Endothelial cell of umbilical vein (primary cell): ENCODE measurements at regions not wholly inside any gene's neighbourhood (a gene's known extent, or its start where the extent isn't known, plus 50 kb on each side); places are given as distances from the start of the nearest gene placed in this dataset. TPM values are rescaled to one million over a fixed set of nuclear protein-coding genes. Genes with fewer than 3 reads are reported as not detected.

Source experiments
- BruUV-seq: library from RNA; stranded (reverse); fragments of 400-500 nt; replicated peaks from 2 replicates; lab custom pipeline; 2021; lab: Mats Ljungman, UMichigan
- CTCF ChIA-PET: fragments of 300-600, 350-600 bp; sonication (Branson Sonifier 250); formaldehyde crosslinking; loops from one replicate; lab custom pipeline; 2021; ENCODE audit warnings: antibody characterized with exemption, inconsistent platforms; lab: Charles Lee
- POLR2A ChIA-PET: fragments of 300-600, 350-600 bp; sonication (Branson Sonifier 250); formaldehyde crosslinking; loops from one replicate; lab custom pipeline; 2021; ENCODE audit warnings: antibody characterized with exemption, inconsistent platforms; lab: Charles Lee
- DNase-seq: peaks from one replicate; pipeline ENCODE4 v3.0.0-alpha.2; 2011; ENCODE audit warnings: low read depth, low spot score
- FAIRE-seq: peaks from 2 replicates; lab custom pipeline; 2011; peaks lifted over from hg19 to GRCh38; lab: Jason Lieb, UNC
- H2AFZ ChIP-seq: 2 replicates; pipeline ENCODE4 v1.6.0; 2012; ENCODE audit warnings: low read depth, low read length, control low read depth, inconsistent platforms
- H3K27ac ChIP-seq: 2 replicates; pipeline ENCODE4 v1.5.1; 2011; ENCODE audit warnings: low read depth, mild to moderate bottlenecking, control low read depth, low read length, moderate library complexity; ENCODE audit not compliant: insufficient read depth
- H3K27me3 ChIP-seq, 2 experiments: 2 replicates each; pipeline versions ENCODE4 v1.6.0 to v1.6.1; 2011; ENCODE audit warnings: low read length in 2 of 2, mixed read lengths in 1 of 2; ENCODE audit not compliant: control insufficient read depth in 2 of 2, insufficient read depth in 2 of 2
- H3K36me3 ChIP-seq, 2 experiments: 2 replicates in 1 of 2; 3 replicates in 1 of 2; pipeline ENCODE4 v1.5.1; 2011; ENCODE audit warnings: low read length in 2 of 2, mild to moderate bottlenecking in 1 of 2, moderate library complexity in 1 of 2; ENCODE audit not compliant: control insufficient read depth in 2 of 2, insufficient read depth in 2 of 2; ENCODE audit errors: extremely low read depth in 1 of 2
- H3K4me1 ChIP-seq: 3 replicates; pipeline ENCODE4 v1.5.1; 2011; ENCODE audit warnings: mild to moderate bottlenecking, low read length; ENCODE audit not compliant: control insufficient read depth, insufficient read depth; ENCODE audit errors: extremely low read depth
- H3K4me2 ChIP-seq: 2 replicates; pipeline ENCODE4 v1.6.1; 2011; ENCODE audit warnings: low read length, control low read depth, mixed read lengths; ENCODE audit not compliant: insufficient read depth
- H3K4me3 ChIP-seq, 3 experiments: fragments of 200-600 bp in 1 of 3; sonication (generic), shearing (Covaris generic) in 1 of 3; replicated peaks in 1 of 3; 2 replicates each; pipeline ENCODE4 v1.5.1; 2011 to 2016; ENCODE audit warnings: control low read depth in 3 of 3, low read length in 3 of 3, mild to moderate bottlenecking in 2 of 3, inconsistent platforms in 1 of 3, low read depth in 1 of 3, moderate library complexity in 1 of 3; ENCODE audit not compliant: insufficient read depth in 1 of 3
- H3K79me2 ChIP-seq: 2 replicates; pipeline ENCODE4 v1.6.0; 2012; ENCODE audit warnings: low read length, inconsistent platforms; ENCODE audit not compliant: control insufficient read depth, insufficient read depth
- H3K9ac ChIP-seq: replicated peaks from 2 replicates; pipeline ENCODE3; 2011; ENCODE audit warnings: low read length, control low read depth; ENCODE audit not compliant: insufficient read depth; ENCODE audit errors: extremely low read depth
- H3K9me1 ChIP-seq: replicated peaks from 3 replicates; pipeline ENCODE4 v1.6.0; 2011; ENCODE audit warnings: mild to moderate bottlenecking, low read length; ENCODE audit not compliant: control insufficient read depth, insufficient read depth; ENCODE audit errors: extremely low read depth
- H3K9me3 ChIP-seq: replicated peaks from 2 replicates; pipeline ENCODE4 v1.5.1; 2012; ENCODE audit warnings: low read length, inconsistent platforms; ENCODE audit not compliant: control insufficient read depth, insufficient read depth
- H4K20me1 ChIP-seq: replicated peaks from 2 replicates; pipeline ENCODE3; 2011; ENCODE audit warnings: mild to moderate bottlenecking, low read length; ENCODE audit not compliant: control insufficient read depth, insufficient read depth; ENCODE audit errors: extremely low read depth
- CTCF ChIP-seq, 2 donors: IDR thresholded peaks; 1 replicate in 1 of 2; 2 replicates in 1 of 2; pipeline ENCODE4 v1.5.1; 2011; ENCODE audit warnings: low read length in 2 of 2, mild to moderate bottlenecking in 2 of 2, moderate library complexity in 2 of 2, control low read depth in 1 of 2, inconsistent platforms in 1 of 2, low read depth in 1 of 2; ENCODE audit not compliant: insufficient read depth in 1 of 2; ENCODE audit errors: extremely low read depth in 1 of 2
- EZH2 ChIP-seq: IDR thresholded peaks from 2 replicates; pipeline ENCODE4 v1.6.1; 2012; ENCODE audit warnings: borderline replicate concordance, low read depth, mild to moderate bottlenecking, moderate library complexity, low read length, inconsistent platforms; ENCODE audit not compliant: severe bottlenecking
- FOS ChIP-seq: IDR thresholded peaks from 2 replicates; pipeline ENCODE4 v1.6.1; 2011; ENCODE audit warnings: mild to moderate bottlenecking, low read length, moderate library complexity, borderline replicate concordance; ENCODE audit not compliant: insufficient read depth
- GATA2 ChIP-seq: IDR thresholded peaks from 2 replicates; pipeline ENCODE4 v1.7.0; 2011; ENCODE audit warnings: low read depth, mild to moderate bottlenecking, moderate library complexity, mixed read lengths, low read length; ENCODE audit not compliant: insufficient read length, insufficient read depth
- JUN ChIP-seq: IDR thresholded peaks from 2 replicates; pipeline ENCODE4 v1.6.1; 2011; ENCODE audit warnings: borderline replicate concordance, low read depth; ENCODE audit not compliant: insufficient read length, insufficient read depth
- MAX ChIP-seq: IDR thresholded peaks from 2 replicates; pipeline ENCODE4 v1.6.1; 2011; ENCODE audit not compliant: insufficient read depth, insufficient read length
- MYC ChIP-seq: IDR thresholded peaks from one replicate; pipeline ENCODE4 v1.6.1; 2011; ENCODE audit warnings: mild to moderate bottlenecking, low read depth, low read length
- POLR2A ChIP-seq: IDR thresholded peaks from 2 replicates; pipeline ENCODE4 v1.6.1; 2012; ENCODE audit warnings: low read depth, mild to moderate bottlenecking, control low read depth, low read length
- POLR2AphosphoS5 ChIP-seq: IDR thresholded peaks from 2 replicates; pipeline ENCODE4 v1.6.1; 2012; ENCODE audit warnings: low read depth, mild to moderate bottlenecking, control low read depth, low read length, moderate library complexity; ENCODE audit not compliant: insufficient read depth
- dilution Hi-C: fragments of 300-500 bp; cut with MboI; formaldehyde crosslinking; loops from one replicate; pipeline ENCODE4 v1.15.0; 2019; ENCODE audit warnings: low sequenced_read_pairs; ENCODE audit not compliant: extremely low pct_ligation_motif_present
- intact Hi-C: fragments of 100-400 bp; cut with micrococcal nuclease; formaldehyde crosslinking; loops from one replicate; pipeline ENCODE4 v1.10.0; 2022
- small RNA-seq: library from RNA; depleted of rRNA; stranded (forward); fragments of <200 nt; gene quantifications from one replicate; pipeline ENCODE3, GENCODE V24; 2012; ENCODE audit warnings: low replicate concordance, low read depth; ENCODE audit not compliant: insufficient read depth, insufficient read length

GRCh38 chr5:114311968-114312367 lies 49.9 kb upstream of the KCNN2 start:
- no peak for DNase-seq
- Histone ChIP-seq H3K27ac (no peak overlapping the region), H3K79me2 (no peaks in the 10 kb centered on the region), H3K4me1 (no peaks in the 10 kb centered on the region), H3K36me3 (no peaks in the 10 kb centered on the region), H3K9me1 (no peaks in the 10 kb centered on the region), H3K9ac (no peak overlapping the region), H3K4me2 (no peak overlapping the region), H3K4me3 (no peak overlapping the region), H2AFZ (no peak overlapping the region), H4K20me1 (no peaks in the 10 kb centered on the region), H3K27me3 (no peaks in the 10 kb centered on the region), H3K9me3 (no peaks in the 10 kb centered on the region)
- no TSS peak for BruUV-seq
- ChIA-PET POLR2A (no interaction called here), CTCF (interaction anchor here (1.6 kb wide), 1 partner anchor 138 kb away, joined by 4 read pairs; no protein-coding TSS in a partner anchor)
- FAIRE-seq = no peak
- no peak for TF ChIP-seq POLR2A
- no peak for TF ChIP-seq GATA2
- no peak for TF ChIP-seq FOS
- TF ChIP-seq MAX = no peak
- TF ChIP-seq EZH2 = no peak
- TF ChIP-seq MYC = no peak
- no peak for TF ChIP-seq CTCF (IDR thresholded peaks at IDR 0.05; ENCODE audit: extremely low read depth in 1 of 2, insufficient read depth in 1 of 2, low read depth in 1 of 2, low read length in 2 of 2)
- no peak for TF ChIP-seq JUN
- no peak for TF ChIP-seq POLR2AphosphoS5
- intact Hi-C loops = loop anchor here (1.0 kb wide), 1 partner anchor 7 kb away; no protein-coding TSS in a partner anchor
- dilution Hi-C loops = no loop called here

Small RNA genes in the stretch of these regions (small RNA-seq; reads per million reads assigned to genes)
- gene RN7SKP89 = not detected
